Activated naive CD4-positive, alpha-beta T cell treated with anti-CD3 and anti-CD28 coated beads, Interleukin-2, amount 50 U/mL, for 24 hours (primary cell): ENCODE measurements at regions not wholly inside any gene's neighbourhood (a gene's known extent, or its start where the extent isn't known, plus 50 kb on each side); places are given as distances from the start of the nearest gene placed in this dataset.
"Not testable (repeated sequence)": the region's sequence is repeated elsewhere in the genome, so short reads cannot be mapped to it uniquely, and the experiment has no call there.

ENCODE experiments used
- H3K27ac Mint-ChIP-seq: one replicate; pipeline ENCODE4 v1.8.0; 2021; ENCODE audit warnings: mild to moderate bottlenecking, mixed read lengths
- H3K27me3 Mint-ChIP-seq: one replicate; pipeline ENCODE4 v1.8.0; 2021; ENCODE audit warnings: mixed read lengths
- H3K36me3 Mint-ChIP-seq: one replicate; pipeline ENCODE4 v1.8.0; 2021; ENCODE audit warnings: mixed read lengths
- H3K4me1 Mint-ChIP-seq: one replicate; pipeline ENCODE4 v1.8.0; 2021; ENCODE audit warnings: mixed read lengths
- H3K4me3 Mint-ChIP-seq: one replicate; pipeline ENCODE4 v1.8.0; 2021; ENCODE audit warnings: mild to moderate bottlenecking, mixed read lengths
- H3K9me3 Mint-ChIP-seq: one replicate; pipeline ENCODE4 v1.8.0; 2021; ENCODE audit warnings: mixed read lengths

DNA sequence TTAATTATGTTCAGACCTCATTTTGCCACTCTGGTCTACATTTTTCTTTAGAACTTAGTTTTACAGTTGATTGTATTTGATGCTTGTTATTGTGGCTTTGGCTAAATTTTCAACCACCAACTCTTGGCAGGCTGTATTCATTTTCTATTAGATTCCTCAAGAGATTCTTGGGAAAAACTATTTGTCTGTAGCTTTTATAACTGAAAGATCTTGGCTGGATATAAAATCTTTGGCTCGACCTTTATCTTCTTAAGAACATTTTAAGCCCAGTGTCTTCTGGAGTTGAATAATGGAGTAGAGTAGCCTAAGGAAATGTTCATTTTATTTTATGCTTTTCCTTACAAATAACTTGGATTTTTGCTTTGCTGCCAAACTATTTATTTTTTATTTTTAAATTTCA lies 848.5 kb downstream of the PCDH17 start:
- Mint-ChIP-seq H3K27ac (no peak overlapping the region), H3K36me3 (no peaks in the 10 kb centered on the region), H3K4me3 (no peak overlapping the region), H3K27me3 (no peaks in the 10 kb centered on the region), H3K4me1 (no peaks in the 10 kb centered on the region), H3K9me3 (no peaks in the 10 kb centered on the region)

DNA sequence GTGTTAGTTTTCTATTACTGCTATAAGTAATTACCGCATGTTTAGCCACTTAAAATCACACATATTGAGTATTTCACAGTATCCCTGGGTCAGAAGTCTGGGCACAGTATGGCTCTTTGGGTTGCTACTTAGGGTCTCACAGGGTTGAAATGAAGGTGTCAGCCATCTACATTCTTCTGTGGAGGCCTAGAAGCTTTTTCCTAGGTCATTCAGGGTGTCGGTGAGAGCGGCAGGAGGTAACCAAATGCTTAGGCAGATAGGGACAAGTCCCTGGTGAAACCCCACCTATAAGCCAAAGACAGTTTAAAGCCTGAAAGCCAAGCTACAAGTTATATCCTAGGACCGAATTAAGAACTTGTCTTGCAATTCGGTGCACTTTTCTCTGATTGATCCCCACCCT lies 856.7 kb downstream of the PCDH17 start:
- H3K36me3 Mint-ChIP-seq, result no peaks in the 10 kb centered on the region
- no peaks in the 10 kb centered on the region for H3K4me1 Mint-ChIP-seq
- no peaks in the 10 kb centered on the region for H3K9me3 Mint-ChIP-seq

GRCh38 chr13:58495668-58496067 lies 864.1 kb downstream of the PCDH17 start:
- H3K9me3 Mint-ChIP-seq, result no peaks in the 10 kb centered on the region
- no peaks in the 10 kb centered on the region for H3K4me1 Mint-ChIP-seq
- no peaks in the 10 kb centered on the region for H3K36me3 Mint-ChIP-seq
- H3K4me3 Mint-ChIP-seq, result no peak overlapping the region
- H3K27me3 Mint-ChIP-seq, result no peaks in the 10 kb centered on the region
- H3K27ac Mint-ChIP-seq, result no peak overlapping the region

More for the DNA sequence above, 856.7 kb downstream of the PCDH17 start:
- Mint-ChIP-seq H3K4me3 (no peak overlapping the region), H3K27ac (no peak overlapping the region), H3K27me3 (no peaks in the 10 kb centered on the region)

GRCh38 chr13:58500938-58501337 lies 869.4 kb downstream of the PCDH17 start:
- Mint-ChIP-seq H3K4me3 (no peak overlapping the region), H3K4me1 (no peaks in the 10 kb centered on the region), H3K27me3 (no peaks in the 10 kb centered on the region), H3K9me3 (no peaks in the 10 kb centered on the region), H3K27ac (no peak overlapping the region), H3K36me3 (no peaks in the 10 kb centered on the region)

- not testable (repeated sequence) for H3K4me3 Mint-ChIP-seq, H3K27me3 Mint-ChIP-seq, H3K27ac Mint-ChIP-seq, H3K36me3 Mint-ChIP-seq, H3K4me1 Mint-ChIP-seq, H3K9me3 Mint-ChIP-seq
Measured at GRCh38 chr13:58504202-58504700, 872.7 kb downstream of the PCDH17 start.

GRCh38 chr13:58505262-58505920 lies 873.8 kb downstream of the PCDH17 start:
- H3K4me1 Mint-ChIP-seq, H3K4me3 Mint-ChIP-seq, H3K36me3 Mint-ChIP-seq, H3K9me3 Mint-ChIP-seq, H3K27me3 Mint-ChIP-seq, H3K27ac Mint-ChIP-seq: not testable (repeated sequence)

DNA sequence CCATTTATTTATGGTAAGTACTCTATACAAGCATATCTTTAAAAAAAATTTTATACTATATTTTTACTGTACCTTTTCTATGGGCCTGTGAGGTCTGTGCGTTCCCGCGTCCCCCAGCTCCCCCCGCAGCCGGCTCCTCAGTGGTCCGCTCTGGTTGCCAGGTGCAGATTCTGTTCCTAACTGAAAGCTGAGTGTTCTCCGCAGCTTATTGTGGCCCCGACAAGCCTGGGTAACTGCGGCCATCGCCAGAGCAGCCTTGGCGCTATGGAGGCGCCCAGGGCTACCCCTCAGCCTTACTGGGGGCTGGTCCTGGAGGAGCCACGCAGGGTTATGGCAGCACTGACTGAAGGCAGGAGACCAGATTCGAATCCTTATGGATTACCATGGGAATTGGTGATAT lies 896.8 kb downstream of the PCDH17 start:
- Mint-ChIP-seq H3K4me1 (no peaks in the 10 kb centered on the region), H3K4me3 (no peak overlapping the region), H3K36me3 (no peaks in the 10 kb centered on the region), H3K27me3 (no peaks in the 10 kb centered on the region), H3K27ac (no peak overlapping the region), H3K9me3 (no peaks in the 10 kb centered on the region)

DNA sequence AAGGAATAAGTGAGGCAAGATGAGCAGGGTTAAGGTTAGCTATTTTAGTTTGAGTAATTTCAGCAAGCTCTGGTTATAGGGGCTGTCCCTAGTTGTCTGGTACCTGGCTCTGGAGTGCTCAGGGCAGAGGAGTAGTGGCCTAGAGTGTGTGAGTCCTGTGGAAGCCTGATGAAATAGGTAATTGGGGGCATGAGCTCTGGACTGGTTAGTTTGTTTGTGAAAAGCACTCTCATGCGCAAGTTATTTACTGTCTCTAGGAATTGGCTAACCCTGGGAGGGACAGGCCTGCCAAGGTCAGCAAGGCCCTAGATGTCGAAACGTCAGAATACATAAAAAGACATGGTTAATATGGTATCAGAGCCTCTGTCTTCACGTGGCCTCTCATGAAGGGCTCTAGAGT lies 900.1 kb downstream of the PCDH17 start:
- Mint-ChIP-seq H3K36me3 (no peaks in the 10 kb centered on the region), H3K4me3 (no peak overlapping the region), H3K27ac (no peak overlapping the region), H3K9me3 (peaks cover 9% of the 10 kb centered on the region), H3K27me3 (no peaks in the 10 kb centered on the region), H3K4me1 (no peaks in the 10 kb centered on the region)

- Mint-ChIP-seq H3K9me3 (peaks cover 4% of the 10 kb centered on the region), H3K36me3 (no peaks in the 10 kb centered on the region), H3K27me3 (no peaks in the 10 kb centered on the region), H3K27ac (no peak overlapping the region), H3K4me3 (no peak overlapping the region), H3K4me1 (no peaks in the 10 kb centered on the region)
Measured at GRCh38 chr13:58542530-58542929, 911.0 kb downstream of the PCDH17 start.

DNA sequence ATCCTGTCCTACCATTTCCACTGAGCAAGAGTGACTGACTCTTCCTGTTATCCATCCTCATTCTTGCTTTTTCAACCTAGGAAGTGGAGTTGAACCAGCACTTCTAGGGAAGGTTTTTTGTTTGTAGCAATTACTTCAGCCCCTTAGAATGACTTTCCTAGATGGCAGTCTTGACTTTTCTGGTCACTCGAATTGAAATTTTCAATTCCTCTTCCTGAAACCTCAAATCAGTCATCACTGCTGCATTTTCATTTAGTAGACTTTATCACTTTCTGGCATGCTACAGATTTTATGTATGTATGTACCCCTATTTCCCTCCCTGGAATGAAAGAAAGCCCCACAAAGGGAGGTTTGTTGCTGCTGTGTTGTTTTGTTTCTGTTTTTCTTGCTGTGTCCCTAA lies 915.9 kb downstream of the PCDH17 start:
- no peaks in the 10 kb centered on the region for H3K27me3 Mint-ChIP-seq
- no peaks in the 10 kb centered on the region for H3K4me1 Mint-ChIP-seq
- no peaks in the 10 kb centered on the region for H3K9me3 Mint-ChIP-seq
- no peak overlapping the region for H3K27ac Mint-ChIP-seq
- H3K4me3 Mint-ChIP-seq, result no peak overlapping the region
- no peaks in the 10 kb centered on the region for H3K36me3 Mint-ChIP-seq

DNA sequence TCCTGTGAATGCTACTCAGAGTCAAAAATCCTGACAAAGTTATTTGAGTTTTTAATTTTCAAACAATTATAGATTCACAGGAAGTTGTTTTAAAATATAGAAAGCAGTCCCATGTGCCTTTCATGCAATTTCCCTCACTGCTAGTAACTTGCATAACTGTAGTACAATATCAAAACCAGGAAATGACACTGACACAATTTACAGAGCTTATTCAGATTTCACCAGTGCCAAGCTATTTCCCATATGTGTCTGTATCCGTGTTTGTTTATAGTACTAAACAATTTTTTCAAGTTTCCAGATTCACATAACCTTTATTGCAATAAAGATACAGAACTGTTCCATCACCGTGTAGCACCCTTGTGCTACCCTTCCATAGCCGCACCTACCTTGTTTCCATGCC lies 934.6 kb downstream of the PCDH17 start:
- Mint-ChIP-seq H3K36me3 (no peaks in the 10 kb centered on the region), H3K4me1 (no peaks in the 10 kb centered on the region), H3K9me3 (peaks cover 13% of the 10 kb centered on the region), H3K27ac (no peak overlapping the region), H3K4me3 (no peak overlapping the region), H3K27me3 (no peaks in the 10 kb centered on the region)

DNA sequence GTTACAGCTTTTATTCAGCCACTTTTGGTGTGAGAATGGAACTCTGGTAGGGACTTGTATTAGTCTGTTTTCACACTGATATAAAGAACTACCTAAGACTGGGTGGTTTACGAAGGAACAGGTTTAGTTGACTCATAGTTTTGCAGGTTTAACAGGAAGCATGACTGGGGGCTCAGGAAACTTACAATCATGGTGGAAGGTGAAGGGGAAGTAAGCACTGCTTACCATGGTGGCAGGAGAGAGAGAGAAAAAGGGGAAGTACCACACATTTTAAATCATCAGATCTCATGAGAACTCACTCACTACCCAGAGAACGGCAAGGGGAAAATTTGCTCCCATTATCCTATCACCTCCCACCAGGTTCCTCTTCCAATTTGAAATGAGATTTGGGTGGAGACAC lies 942.2 kb downstream of the PCDH17 start:
- no peaks in the 10 kb centered on the region for H3K4me1 Mint-ChIP-seq
- H3K4me3 Mint-ChIP-seq, result no peak overlapping the region
- H3K27ac Mint-ChIP-seq, result no peak overlapping the region
- no peaks in the 10 kb centered on the region for H3K27me3 Mint-ChIP-seq
- peaks cover 26% of the 10 kb centered on the region for H3K9me3 Mint-ChIP-seq
- no peaks in the 10 kb centered on the region for H3K36me3 Mint-ChIP-seq

GRCh38 chr13:58574791-58575190 lies 943.2 kb downstream of the PCDH17 start:
- Mint-ChIP-seq H3K9me3 (peaks cover 26% of the 10 kb centered on the region), H3K36me3 (no peaks in the 10 kb centered on the region), H3K4me1 (no peaks in the 10 kb centered on the region), H3K27me3 (no peaks in the 10 kb centered on the region), H3K27ac (no peak overlapping the region), H3K4me3 (no peak overlapping the region)

- H3K4me3 Mint-ChIP-seq, result no peak overlapping the region
- H3K4me1 Mint-ChIP-seq, result no peaks in the 10 kb centered on the region
- no peaks in the 10 kb centered on the region for H3K27me3 Mint-ChIP-seq
- no peaks in the 10 kb centered on the region for H3K36me3 Mint-ChIP-seq
- H3K27ac Mint-ChIP-seq, result no peak overlapping the region
- H3K9me3 Mint-ChIP-seq, result peaks cover 12% of the 10 kb centered on the region
Measured at GRCh38 chr13:58579468-58579867, 947.9 kb downstream of the PCDH17 start.

GRCh38 chr13:58583966-58584365 lies 952.4 kb downstream of the PCDH17 start:
- H3K36me3 Mint-ChIP-seq, result no peaks in the 10 kb centered on the region
- no peaks in the 10 kb centered on the region for H3K27me3 Mint-ChIP-seq
- peaks cover 5% of the 10 kb centered on the region for H3K9me3 Mint-ChIP-seq
- H3K4me3 Mint-ChIP-seq, result no peak overlapping the region
- H3K4me1 Mint-ChIP-seq, result no peaks in the 10 kb centered on the region
- no peak overlapping the region for H3K27ac Mint-ChIP-seq

- Mint-ChIP-seq H3K27ac (no peak overlapping the region), H3K27me3 (no peaks in the 10 kb centered on the region), H3K36me3 (no peaks in the 10 kb centered on the region), H3K9me3 (peaks cover 5% of the 10 kb centered on the region), H3K4me1 (no peaks in the 10 kb centered on the region), H3K4me3 (no peak overlapping the region)
Measured at GRCh38 chr13:58584610-58585009, 953.1 kb downstream of the PCDH17 start.

GRCh38 chr13:58587183-58587582 lies 955.6 kb downstream of the PCDH17 start:
- Mint-ChIP-seq H3K9me3 (peaks cover 5% of the 10 kb centered on the region), H3K27me3 (no peaks in the 10 kb centered on the region), H3K4me1 (no peaks in the 10 kb centered on the region), H3K27ac (no peak overlapping the region), H3K36me3 (no peaks in the 10 kb centered on the region), H3K4me3 (no peak overlapping the region)
